Neural progenitor cell (in vitro differentiated cells): ENCODE measurements at regions not wholly inside any gene's neighbourhood (a gene's known extent, or its start where the extent isn't known, plus 50 kb on each side); places are given as distances from the start of the nearest gene placed in this dataset.

Source experiments
- DNase-seq: peaks from one replicate; pipeline ENCODE4 v3.0.0-alpha.2; 2016; ENCODE audit warnings: low spot score
- H2AFZ ChIP-seq: fragments of 200-600 bp; sonication (generic); replicated peaks from 2 replicates; pipeline ENCODE4 v1.6.1; 2016; ENCODE audit warnings: antibody characterized with exemption
- H3F3A ChIP-seq: fragments of 200-600 bp; sonication (generic); 2 replicates; pipeline ENCODE4 v1.6.1; 2016; ENCODE audit warnings: antibody characterized with exemption, low read depth
- H3K27ac ChIP-seq: fragments of 200-600 bp; sonication (generic); 2 replicates; pipeline ENCODE4 v1.5.1; 2016; ENCODE audit warnings: mild to moderate bottlenecking
- H3K27me3 ChIP-seq: fragments of 200-600 bp; sonication (generic); 2 replicates; pipeline ENCODE4 v1.6.1; 2016; ENCODE audit warnings: mild to moderate bottlenecking, moderate library complexity
- H3K36me3 ChIP-seq: fragments of 200-600 bp; sonication (generic); 2 replicates; pipeline ENCODE4 v1.5.1; 2016
- H3K4me1 ChIP-seq: fragments of 200-600 bp; sonication (generic); 2 replicates; pipeline ENCODE4 v1.6.1; 2016; ENCODE audit warnings: mixed run types
- H3K4me2 ChIP-seq: fragments of 200-600 bp; sonication (generic); 2 replicates; pipeline ENCODE4 v1.6.1; 2016
- H3K4me3 ChIP-seq: fragments of 200-600 bp; sonication (generic); 2 replicates; pipeline ENCODE4 v1.5.1; 2016
- H3K79me2 ChIP-seq: fragments of 200-600 bp; sonication (generic); 2 replicates; pipeline ENCODE4 v1.6.1; 2016; ENCODE audit warnings: low read depth
- H3K9ac ChIP-seq: fragments of 200-600 bp; sonication (generic); 2 replicates; pipeline ENCODE4 v1.6.1; 2016
- H3K9me3 ChIP-seq: fragments of 200-600 bp; sonication (generic); 2 replicates; pipeline ENCODE4 v1.5.1; 2016; ENCODE audit warnings: low read depth
- H4K20me1 ChIP-seq: fragments of 200-600 bp; sonication (generic); 2 replicates; pipeline ENCODE4 v1.6.1; 2016; ENCODE audit warnings: low read depth
- H3K27ac Mint-ChIP-seq: 3 replicates; pipeline ENCODE4 v1.8.0; 2021; ENCODE audit warnings: mixed read lengths
- H3K27me3 Mint-ChIP-seq: 2 replicates; pipeline ENCODE4 v1.8.0; 2022; ENCODE audit warnings: low read depth, mild to moderate bottlenecking, inconsistent platforms, moderate library complexity, mixed read lengths; ENCODE audit not compliant: insufficient read depth
- H3K36me3 Mint-ChIP-seq: 3 replicates; pipeline ENCODE4 v1.8.0; 2021; ENCODE audit warnings: mixed read lengths
- H3K4me1 Mint-ChIP-seq: 3 replicates; pipeline ENCODE4 v1.8.0; 2021; ENCODE audit warnings: mixed read lengths
- H3K4me3 Mint-ChIP-seq: 3 replicates; pipeline ENCODE4 v1.8.0; 2021; ENCODE audit warnings: mild to moderate bottlenecking, moderate library complexity, mixed read lengths
- H3K9me3 Mint-ChIP-seq: 3 replicates; pipeline ENCODE4 v1.8.0; 2020; ENCODE audit warnings: mixed read lengths
- CTCF ChIP-seq: fragments of 200-600 bp; sonication (generic); IDR thresholded peaks from 2 replicates; pipeline ENCODE4 v1.5.1; 2017; ENCODE audit warnings: antibody characterized with exemption, mild to moderate bottlenecking
- EZH2 ChIP-seq: fragments of 200-600 bp; sonication (generic); IDR thresholded peaks from 2 replicates; pipeline ENCODE4 v1.6.1; 2017; ENCODE audit warnings: antibody characterized with exemption, mild to moderate bottlenecking, moderate library complexity
- EZH2phosphoT487 ChIP-seq: fragments of 200-600 bp; sonication (generic); IDR thresholded peaks from 2 replicates; pipeline ENCODE4 v1.6.1; 2017; ENCODE audit warnings: antibody characterized with exemption

- Histone ChIP-seq H3K4me2 (no peak overlapping the region), H3K27me3 (no peaks in the 10 kb centered on the region), H3K27ac (no peak overlapping the region), H2AFZ (no peak overlapping the region), H3K79me2 (no peaks in the 10 kb centered on the region), H3F3A (no peaks in the 10 kb centered on the region), H3K9ac (no peak overlapping the region), H3K36me3 (no peaks in the 10 kb centered on the region), H4K20me1 (no peaks in the 10 kb centered on the region), H3K4me1 (peaks cover 13% of the 10 kb centered on the region), H3K9me3 (no peaks in the 10 kb centered on the region), H3K4me3 (no peak overlapping the region)
- Mint-ChIP-seq H3K36me3 (no peaks in the 10 kb centered on the region), H3K27ac (no peak overlapping the region), H3K27me3 (no peaks in the 10 kb centered on the region), H3K4me1 (peaks cover 22% of the 10 kb centered on the region), H3K4me3 (no peak overlapping the region), H3K9me3 (peaks cover 4% of the 10 kb centered on the region)
- no peak for DNase-seq
- TF ChIP-seq EZH2phosphoT487 (no peak), EZH2 (no peak), CTCF (no peak)
These were observed 264.0 kb downstream of the VRK1 start for GRCh38 chr14:97061198-97061597.

- H3K36me3 Mint-ChIP-seq: no peaks in the 10 kb centered on the region
- peaks cover 4% of the 10 kb centered on the region for H3K9me3 Mint-ChIP-seq
- H3K4me3 Mint-ChIP-seq: no peak overlapping the region
- Histone ChIP-seq H3K27ac (no peak overlapping the region), H3K27me3 (no peaks in the 10 kb centered on the region), H3K79me2 (no peaks in the 10 kb centered on the region), H3K4me1 (peaks cover 13% of the 10 kb centered on the region), H2AFZ (no peak overlapping the region), H4K20me1 (no peaks in the 10 kb centered on the region), H3K9ac (no peak overlapping the region), H3F3A (no peaks in the 10 kb centered on the region), H3K9me3 (no peaks in the 10 kb centered on the region), H3K4me3 (no peak overlapping the region), H3K4me2 (no peak overlapping the region), H3K36me3 (no peaks in the 10 kb centered on the region)
- no peak for DNase-seq
- peaks cover 24% of the 10 kb centered on the region for H3K4me1 Mint-ChIP-seq
- H3K27ac Mint-ChIP-seq: no peak overlapping the region
- TF ChIP-seq CTCF (no peak), EZH2phosphoT487 (no peak), EZH2 (no peak)
- no peaks in the 10 kb centered on the region for H3K27me3 Mint-ChIP-seq
These were observed 264.5 kb downstream of the VRK1 start for GRCh38 chr14:97061714-97062113.

- Histone ChIP-seq H2AFZ (no peak overlapping the region), H3K4me2 (no peak overlapping the region), H3K27me3 (no peaks in the 10 kb centered on the region), H3K4me3 (no peak overlapping the region), H3K9ac (no peak overlapping the region), H3K9me3 (no peaks in the 10 kb centered on the region), H3K4me1 (peaks cover 13% of the 10 kb centered on the region), H3K27ac (no peak overlapping the region), H3K36me3 (no peaks in the 10 kb centered on the region), H4K20me1 (no peaks in the 10 kb centered on the region), H3F3A (no peaks in the 10 kb centered on the region), H3K79me2 (no peaks in the 10 kb centered on the region)
- no peak overlapping the region for H3K27ac Mint-ChIP-seq
- H3K4me1 Mint-ChIP-seq: peaks cover 18% of the 10 kb centered on the region
- H3K36me3 Mint-ChIP-seq: no peaks in the 10 kb centered on the region
- TF ChIP-seq EZH2phosphoT487: no peak
- TF ChIP-seq EZH2: no peak
- TF ChIP-seq CTCF: no peak
- peaks cover 3% of the 10 kb centered on the region for H3K27me3 Mint-ChIP-seq
- peaks cover 4% of the 10 kb centered on the region for H3K9me3 Mint-ChIP-seq
- no peak for DNase-seq
- no peak overlapping the region for H3K4me3 Mint-ChIP-seq
These were observed 268.3 kb downstream of the VRK1 start for GRCh38 chr14:97065305-97066067.
